GM18520 (cell line): ENCODE measurements at regions not wholly inside any gene's neighbourhood (a gene's known extent, or its start where the extent isn't known, plus 50 kb on each side); places are given as distances from the start of the nearest gene placed in this dataset.
"Not testable (repeated sequence)": the region's sequence is repeated elsewhere in the genome, so short reads cannot be mapped to it uniquely, and the experiment has no call there.

Experiments used
- ATAC-seq: cut with Tn5 transposase; IDR thresholded peaks from one replicate; pipeline ENCODE4 v1.9.1; 2021; ENCODE audit not compliant: unreplicated experiment

GRCh38 chr5:89697581-89697980 lies 712.0 kb downstream of the CETN3 start:
- no peak for ATAC-seq

GRCh38 chr5:89695371-89695770 lies 714.2 kb downstream of the CETN3 start:
- ATAC-seq = no peak

DNA sequence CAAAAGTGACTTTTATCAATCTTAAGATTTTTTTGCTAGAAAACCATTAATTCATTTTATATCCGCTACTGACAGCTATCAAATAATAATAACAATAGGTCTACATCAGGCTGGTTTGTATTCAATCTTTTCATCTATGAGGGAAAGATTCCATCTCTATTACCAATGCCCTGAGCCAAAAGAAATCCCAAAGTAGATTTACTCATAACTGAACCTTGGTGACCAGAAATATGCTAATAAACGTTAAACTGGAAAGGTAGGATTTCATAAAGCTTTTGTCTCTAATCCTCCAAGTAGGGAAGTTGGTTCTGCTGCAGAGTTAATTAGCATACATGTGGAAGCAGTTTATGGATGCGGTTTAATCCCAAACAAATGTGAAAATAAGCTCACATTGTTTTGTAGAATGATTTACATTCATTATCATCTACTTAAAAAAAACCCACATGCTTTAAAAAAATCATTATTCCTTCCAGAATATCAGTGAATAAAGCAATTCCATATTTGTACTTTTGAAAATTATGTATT lies 715.5 kb downstream of the CETN3 start:
- no peak for ATAC-seq

DNA sequence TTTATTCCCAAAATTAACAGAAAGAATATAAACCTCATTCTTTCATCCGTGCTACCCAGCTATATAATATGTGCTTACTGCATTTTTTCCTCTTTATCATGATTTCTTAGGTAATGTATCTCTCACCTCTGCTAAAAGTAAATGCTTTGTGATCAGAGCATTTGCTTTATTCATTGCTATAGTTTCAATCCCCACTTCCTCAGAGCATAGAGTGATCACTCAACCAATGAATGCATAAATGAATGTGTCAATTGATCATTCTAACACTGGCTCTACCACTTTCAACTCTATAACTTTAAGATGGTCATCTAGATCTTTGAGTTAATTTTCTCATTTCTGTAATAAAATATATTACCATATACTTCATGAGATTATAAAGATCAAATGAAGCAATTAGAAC lies 719.2 kb downstream of the CETN3 start:
- ATAC-seq = no peak

- no peak for ATAC-seq
Measured at GRCh38 chr5:89686081-89686765, 723.3 kb downstream of the CETN3 start.

DNA sequence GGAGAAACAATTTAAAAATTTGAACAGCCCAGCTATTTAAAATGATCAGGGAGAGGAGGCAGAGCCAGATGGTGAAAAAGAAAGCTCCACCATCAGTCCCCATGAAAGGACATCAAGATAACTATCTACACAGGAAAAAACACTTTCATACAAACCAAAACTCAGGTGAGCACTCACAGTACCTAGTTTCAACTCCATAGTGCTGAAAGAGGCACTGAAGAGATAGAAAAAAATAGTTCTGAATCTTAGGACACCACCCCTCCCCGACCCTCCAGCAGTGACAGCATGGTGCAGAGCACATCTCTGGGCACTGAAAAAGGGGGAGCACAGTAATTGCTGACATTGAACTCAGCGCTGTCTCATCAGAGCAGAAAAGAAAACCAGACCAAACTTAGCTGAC lies 732.9 kb downstream of the CETN3 start:
- no peak for ATAC-seq

GRCh38 chr5:89673019-89673418 lies 736.5 kb downstream of the CETN3 start:
- ATAC-seq = no peak

GRCh38 chr5:89668821-89669220 lies 740.7 kb downstream of the CETN3 start:
- no peak for ATAC-seq

- no peak for ATAC-seq
Measured at GRCh38 chr5:89662499-89662898, 747.1 kb downstream of the CETN3 start.

DNA sequence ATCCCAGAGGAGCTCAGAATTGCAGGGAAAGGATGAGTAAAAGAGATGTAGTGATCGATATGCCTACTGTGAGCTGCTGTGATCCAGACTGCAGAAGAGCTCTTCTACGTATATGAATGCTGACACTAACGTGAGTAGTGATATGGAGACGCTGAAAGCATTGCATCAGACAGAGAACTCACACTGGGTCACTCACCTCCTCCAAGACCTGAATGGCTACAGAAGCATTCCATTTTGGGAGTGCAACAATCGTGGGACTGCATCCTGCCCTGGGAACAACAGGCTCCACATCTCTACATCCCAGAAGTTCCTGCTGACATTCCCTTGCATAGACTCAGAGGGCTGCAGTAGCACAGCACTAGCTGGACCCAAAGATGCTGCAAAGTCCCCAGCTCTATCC lies 755.9 kb upstream of the MEF2C start:
- ATAC-seq = no peak

DNA sequence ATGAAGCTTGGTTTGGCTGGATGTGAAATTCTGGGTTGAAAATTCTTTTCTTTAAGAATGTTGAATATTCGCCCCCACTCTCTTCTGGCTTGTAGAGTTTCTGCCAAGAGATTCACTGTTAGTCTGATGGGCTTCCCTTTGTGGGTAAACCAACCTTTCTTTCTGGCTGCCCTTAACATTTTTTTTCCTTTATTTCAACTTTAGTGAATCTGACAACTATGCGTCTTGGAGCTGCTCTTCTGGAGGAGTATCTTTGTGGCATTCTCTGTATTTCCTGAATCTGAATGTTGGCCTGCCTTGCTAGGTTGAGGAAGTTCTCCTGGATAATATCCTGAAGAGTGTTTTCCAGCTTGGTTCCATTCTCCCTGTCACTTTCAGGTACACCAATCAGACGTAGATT lies 751.2 kb upstream of the MEF2C start:
- not testable (repeated sequence) for ATAC-seq

GRCh38 chr5:89630064-89630463 lies 747.1 kb upstream of the MEF2C start:
- ATAC-seq = not testable (repeated sequence)

- no peak for ATAC-seq
Measured at GRCh38 chr5:89628876-89629635, 746.1 kb upstream of the MEF2C start.

GRCh38 chr5:89615839-89616518 lies 733.0 kb upstream of the MEF2C start:
- no peak for ATAC-seq

DNA sequence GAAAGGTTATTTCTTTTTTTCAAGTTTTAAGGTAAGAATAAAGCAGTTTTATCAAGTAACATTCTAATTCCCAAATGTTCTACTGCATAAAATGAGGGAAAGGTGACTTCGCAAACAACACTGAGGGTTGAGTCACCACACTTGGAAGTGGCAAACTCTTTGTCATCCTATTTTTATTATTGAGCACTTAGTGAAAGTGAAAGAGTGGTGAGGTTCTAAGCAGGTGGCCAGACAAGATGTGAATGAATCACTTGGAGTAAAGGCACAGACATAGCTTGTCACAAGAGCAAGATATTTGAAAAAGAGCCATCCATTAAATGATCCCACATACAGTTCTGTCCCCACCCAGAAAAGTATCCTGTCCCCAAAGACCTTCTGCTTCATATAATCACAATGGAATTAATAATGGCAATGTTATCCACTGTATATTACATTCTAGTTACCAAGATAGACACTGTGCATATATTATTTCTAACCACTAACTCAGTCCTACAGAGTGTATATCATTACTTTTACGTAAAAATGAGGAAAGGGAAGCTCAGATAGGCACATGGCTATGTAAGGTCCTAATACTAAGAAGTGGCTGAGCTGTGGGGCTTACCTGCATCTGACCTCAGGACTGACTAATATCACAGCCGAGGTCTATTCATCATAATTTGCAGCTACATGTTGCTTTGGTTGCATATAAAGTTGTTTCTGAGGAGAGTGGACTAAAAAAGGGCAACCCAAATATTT lies 730.4 kb upstream of the MEF2C start:
- ATAC-seq = peak; percentile 96

- no peak for ATAC-seq
Measured at GRCh38 chr5:89606939-89607534, 724.1 kb upstream of the MEF2C start.

- ATAC-seq = no peak
Measured at GRCh38 chr5:89604342-89604741, 721.4 kb upstream of the MEF2C start.

GRCh38 chr5:89601880-89602279 lies 718.9 kb upstream of the MEF2C start:
- no peak for ATAC-seq

- ATAC-seq = no peak
Measured at GRCh38 chr5:89597878-89598277, 714.9 kb upstream of the MEF2C start.

DNA sequence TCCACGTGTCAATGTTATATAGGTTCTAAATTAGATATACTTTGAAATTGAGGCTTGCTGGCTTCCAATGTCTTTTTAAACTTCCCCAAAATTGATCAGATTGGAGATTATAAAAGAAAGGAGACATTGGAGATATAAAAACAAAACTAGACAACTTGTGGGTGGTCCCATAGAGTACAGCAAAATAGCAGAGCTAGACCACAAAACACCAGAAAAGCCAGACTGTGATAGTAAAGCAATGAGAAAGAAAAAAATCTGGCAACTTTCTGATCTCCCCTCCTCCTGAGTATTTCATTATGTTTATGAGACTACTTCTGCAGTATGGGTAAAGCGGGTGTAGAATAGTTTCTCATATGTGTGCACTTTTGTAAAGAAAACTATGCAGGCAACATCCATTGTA lies 713.8 kb upstream of the MEF2C start:
- no peak for ATAC-seq

DNA sequence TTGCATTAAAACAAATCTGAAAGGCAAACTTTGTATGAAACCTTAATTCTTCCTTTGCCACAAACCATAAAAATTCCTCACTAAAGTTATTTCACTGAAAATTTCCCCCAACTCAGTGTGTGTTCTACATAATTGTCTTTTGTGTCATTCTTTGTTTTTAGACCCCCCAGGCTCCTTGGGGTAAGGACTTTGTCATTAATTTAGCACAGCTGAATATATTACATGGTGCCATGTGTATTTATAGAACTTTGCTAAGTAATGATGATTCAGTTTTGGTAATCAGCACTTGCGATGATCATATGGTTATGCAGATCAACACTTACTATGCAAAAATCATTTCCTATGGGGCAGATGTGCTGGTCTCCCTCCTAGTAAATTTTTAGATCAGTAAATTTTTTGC lies 712.1 kb upstream of the MEF2C start:
- ATAC-seq = no peak
